ENCODE measurements at regions not wholly inside any gene's neighbourhood (a gene's known extent, or its start where the extent isn't known, plus 50 kb on each side); places are given as distances from the start of the nearest gene placed in this dataset.
"Not testable (repeated sequence)": the region's sequence is repeated elsewhere in the genome, so short reads cannot be mapped to it uniquely, and the experiment has no call there.

DNA sequence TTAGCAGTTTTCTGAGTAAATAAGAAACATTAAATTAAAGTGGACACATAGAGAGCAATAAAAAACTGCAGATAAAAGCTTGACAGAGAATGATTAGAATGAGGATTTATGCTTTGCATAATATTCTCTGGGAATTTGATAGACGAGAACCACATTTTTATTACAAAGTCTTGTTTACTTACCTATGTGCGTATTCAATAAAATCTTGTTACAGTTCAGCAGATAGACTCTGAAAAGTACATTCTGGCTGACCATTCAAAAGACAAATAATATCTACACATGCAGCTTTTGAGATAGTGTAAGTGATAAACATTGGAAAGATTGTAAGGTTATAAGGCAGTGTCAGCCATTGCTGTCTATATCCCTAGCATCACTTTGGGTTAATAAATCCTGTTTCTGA, 381.6 kb downstream of the NYAP2 start:
- DNase-seq = no peak

DNA sequence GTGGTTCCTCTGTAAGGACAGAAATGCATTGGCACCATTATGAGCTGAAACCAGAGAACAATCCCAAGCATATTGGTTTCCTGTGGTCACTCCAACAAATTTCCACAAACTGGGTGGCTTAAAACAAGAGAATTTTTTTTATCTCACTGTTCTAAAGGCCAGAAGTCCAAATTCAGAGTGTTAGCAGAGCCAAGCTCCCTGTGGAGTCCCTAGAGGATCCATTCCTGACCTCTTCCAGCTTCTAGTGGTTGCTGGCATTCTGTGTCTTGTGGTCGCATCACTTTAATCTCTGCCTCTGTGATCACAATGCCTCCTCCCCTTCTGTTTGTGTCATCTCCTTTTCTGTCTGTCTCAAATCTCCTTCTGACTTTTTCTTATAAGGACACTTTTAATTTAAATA, 380.3 kb downstream of the NYAP2 start:
- DNase-seq = no peak

DNA sequence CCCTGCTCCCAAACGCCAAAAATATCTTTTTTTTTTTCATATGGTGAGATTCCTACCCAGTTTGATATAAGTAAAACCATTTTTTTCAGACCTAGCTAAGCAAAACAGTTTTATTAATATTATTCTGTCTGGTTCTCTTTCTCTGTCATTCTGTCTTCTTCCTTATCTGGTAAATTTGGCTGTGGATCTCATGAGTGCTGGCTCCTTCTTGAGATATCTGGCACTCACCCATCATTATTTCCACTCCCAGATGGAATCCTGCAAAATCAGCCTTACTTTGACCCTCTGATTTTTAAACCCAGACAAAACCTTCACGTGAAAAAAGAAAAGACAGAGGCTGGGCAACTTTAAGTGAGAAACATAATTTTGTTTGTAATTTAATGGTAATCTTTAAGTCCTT, 373.6 kb downstream of the NYAP2 start:
- DNase-seq = no peak

DNA sequence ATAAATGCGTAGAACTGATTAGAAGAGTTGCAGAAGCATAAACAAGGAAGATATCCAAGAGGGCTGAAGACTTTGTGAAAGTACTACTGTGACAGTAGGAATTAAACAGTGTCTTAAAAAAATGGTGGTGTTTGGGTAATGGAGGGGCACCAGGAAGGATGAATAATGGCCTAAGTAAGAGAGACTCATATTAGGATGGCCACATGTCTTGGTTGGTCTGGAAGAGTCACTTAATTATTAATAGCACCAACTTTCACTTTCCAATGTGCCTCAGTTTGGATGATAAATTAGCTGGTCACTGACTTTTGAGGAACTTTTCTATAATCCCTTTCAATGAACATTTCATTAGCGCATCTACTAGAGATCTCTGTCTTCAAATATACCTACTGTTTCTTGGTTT, 372.2 kb downstream of the NYAP2 start:
- DNase-seq = no peak

DNA sequence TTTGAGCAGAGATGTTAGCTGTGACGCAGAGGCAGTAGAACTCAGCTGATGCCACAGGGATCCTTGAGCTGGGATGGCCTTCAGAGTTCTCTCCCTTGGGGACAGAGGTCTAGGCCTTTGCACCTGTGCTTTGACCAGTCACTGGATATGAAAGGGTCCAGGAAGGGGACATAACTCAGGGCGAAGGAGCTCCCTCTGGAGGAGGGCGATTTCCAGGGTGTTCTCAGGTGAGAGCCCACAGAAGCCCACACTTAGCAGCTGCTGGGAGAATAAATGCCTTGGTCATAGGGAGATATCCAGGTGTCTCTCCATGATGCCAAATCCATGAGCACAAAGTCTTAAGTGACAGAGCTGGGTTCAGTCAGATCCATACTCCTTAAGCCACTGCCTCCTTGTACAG, 369.2 kb downstream of the NYAP2 start:
- DNase-seq = no peak

DNA sequence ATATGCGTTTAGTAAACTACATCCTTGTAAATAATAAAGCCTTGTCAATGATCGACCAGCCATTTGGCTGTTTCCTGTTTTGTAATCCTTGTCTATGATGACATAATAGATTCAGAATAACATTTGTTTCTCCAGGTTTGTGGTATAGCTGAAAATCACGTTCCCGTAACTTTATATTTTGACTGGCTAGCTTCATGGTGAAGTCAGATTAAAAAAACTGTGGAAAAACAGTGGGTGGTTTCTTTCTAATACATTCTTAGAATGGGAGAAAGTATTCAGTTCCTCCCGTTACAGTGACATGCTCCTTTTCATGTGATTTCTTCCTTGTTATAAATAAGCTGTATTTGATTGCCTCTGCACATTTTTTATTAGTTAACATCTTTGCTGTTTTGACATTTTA, 366.9 kb downstream of the NYAP2 start:
- DNase-seq = no peak

DNA sequence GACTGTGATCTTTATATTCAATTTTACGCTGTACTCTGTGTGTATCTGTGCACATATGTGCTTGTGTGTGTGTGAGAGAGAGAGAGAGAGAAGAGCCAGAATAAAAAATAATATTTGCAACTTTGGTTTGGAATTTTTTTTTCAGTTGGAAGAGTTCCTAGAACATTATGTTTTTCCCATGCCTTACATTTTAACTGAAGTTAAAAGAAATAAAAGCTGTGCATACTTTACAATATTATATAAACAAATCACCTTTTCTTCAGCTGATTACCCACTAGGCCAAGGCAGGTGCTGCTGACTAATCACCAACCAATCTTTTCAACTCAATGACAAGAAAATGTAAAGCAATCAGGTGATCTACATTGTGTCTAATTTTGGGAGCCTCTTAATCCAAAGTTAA, 366.3 kb downstream of the NYAP2 start:
- no peak for DNase-seq

DNA sequence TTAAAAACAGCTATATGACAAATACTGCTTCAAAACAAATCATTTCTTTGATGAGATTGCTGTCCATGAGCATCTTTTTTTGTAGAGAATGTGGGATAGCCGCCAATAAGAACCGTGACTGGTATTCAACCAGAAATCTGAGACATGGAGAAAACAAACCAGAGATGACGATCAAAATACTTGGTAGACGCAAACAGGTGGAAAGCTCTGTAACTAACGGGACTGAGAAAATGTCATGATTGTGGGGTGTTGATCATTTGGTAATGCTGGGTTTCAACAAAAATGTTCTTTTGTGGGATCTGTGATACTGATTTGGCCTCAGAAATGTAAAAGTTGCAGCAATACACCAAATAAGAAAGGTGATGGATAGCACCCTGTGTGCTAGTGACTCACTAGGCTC, 364.8 kb downstream of the NYAP2 start:
- DNase-seq = no peak

DNA sequence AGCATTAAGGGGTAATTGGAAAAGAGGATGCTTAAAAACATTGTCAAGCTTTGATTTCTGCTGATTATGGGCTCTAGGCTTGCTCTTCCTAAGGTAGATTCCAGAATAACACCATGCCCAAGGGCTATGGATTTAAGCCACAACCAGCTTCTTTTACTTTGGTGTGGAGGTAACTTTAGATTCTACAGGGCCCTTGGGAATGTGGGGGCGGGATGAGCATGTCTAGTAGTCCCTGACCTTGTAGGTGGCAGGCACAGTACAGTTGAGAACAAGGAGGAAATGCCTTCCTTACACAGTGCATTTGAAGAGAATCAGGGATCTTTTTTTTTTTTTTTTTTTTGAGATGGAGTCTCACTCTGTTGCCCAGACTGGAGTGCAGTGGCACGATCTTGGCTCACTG, 364.2 kb downstream of the NYAP2 start:
- DNase-seq = no peak

DNA sequence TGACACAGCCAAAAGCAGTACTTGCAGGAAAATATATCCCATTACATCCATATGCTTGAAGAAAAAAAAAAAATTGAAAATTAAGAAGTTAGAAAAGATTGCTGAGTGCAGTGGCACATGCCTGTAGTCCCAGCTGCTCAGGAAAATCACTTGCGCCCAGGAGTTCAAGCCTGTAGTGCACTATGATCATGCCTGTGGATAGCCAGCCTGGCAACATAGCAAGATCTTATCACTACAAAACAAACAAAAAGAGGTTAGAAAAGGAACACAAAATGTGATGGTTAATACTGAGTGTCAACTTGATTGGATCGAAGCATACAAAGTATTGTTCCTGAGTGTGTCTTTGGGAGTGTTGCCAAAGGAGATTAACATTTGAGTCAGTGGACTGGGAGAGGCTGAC, 361.9 kb downstream of the NYAP2 start:
- no peak for DNase-seq

DNA sequence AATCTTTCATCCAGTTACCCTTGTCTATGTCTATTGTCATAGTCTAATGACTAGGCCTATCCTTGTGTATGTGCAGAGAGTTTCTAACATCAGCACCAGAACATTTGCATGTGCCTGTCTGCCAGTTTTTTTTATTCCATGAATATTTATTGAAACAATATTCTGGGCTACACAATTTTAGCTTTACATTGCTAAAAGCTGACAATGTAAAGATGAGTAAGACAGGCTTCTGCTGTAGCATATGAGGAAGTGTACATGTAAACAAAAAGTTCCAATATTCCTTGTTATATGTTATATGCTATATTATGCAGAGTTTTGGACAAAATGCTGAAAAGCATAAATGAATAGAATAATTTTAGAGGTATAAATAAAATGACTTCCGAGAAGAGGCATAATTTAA, 357.7 kb downstream of the NYAP2 start:
- no peak for DNase-seq

DNA sequence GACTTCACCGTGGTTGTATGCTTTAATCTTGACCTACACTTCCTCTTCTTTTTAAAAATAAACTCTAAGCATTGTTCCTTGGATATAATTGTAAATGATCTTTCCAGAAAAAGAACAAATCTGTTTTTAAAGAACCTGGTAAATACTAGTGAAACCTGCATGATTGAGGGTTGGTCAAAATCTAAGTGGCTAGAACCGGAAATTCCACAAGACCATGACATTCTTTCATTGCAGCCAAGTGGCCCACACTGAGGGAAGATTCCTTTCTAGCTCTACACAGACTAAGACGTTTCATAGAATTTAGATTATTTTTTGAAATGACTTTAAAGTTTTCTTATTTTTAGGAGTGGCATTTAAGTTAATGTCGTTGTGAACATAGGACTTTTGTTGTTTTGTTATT, 356.7 kb downstream of the NYAP2 start:
- DNase-seq = no peak

DNA sequence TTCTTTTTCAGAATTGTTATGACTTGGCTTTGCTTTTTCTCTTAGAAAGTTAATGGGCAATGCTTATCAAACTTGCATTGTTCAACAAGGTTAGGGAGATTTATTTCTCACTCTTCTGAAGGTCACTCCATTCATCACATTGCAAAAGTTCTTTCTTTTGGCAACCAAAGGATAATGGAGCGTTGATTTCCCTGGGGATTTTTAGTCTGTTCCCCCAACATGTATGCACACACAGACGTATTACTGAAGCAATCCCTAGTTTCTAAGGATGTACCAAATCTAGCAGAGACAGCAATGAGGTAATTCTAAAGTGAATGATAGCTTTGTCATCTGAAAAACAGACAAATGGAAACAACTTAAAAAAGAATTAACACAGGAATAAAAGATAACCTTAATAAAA, 349.1 kb downstream of the NYAP2 start:
- no peak for DNase-seq

DNA sequence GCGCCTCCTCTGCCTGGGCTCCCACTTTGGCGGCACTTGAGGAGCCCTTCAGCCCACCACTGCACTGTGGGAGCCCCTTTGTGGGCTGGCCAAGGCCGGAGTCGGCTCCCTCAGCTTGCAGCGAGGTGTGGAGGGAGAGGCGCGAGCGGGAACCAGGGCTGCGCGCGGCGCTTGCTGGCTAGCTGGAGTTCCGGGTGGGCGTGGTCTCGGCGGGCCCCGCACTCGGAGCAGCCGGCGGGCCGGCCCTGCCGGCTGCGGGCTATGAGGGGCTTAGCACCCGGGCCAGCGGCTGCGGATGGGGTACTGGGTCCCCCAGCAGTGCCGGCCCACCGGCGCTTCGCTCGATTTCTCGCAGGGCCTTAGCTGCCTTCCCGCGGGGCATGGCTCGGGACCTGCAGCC, 344.5 kb downstream of the NYAP2 start:
- not testable (repeated sequence) for DNase-seq

DNA sequence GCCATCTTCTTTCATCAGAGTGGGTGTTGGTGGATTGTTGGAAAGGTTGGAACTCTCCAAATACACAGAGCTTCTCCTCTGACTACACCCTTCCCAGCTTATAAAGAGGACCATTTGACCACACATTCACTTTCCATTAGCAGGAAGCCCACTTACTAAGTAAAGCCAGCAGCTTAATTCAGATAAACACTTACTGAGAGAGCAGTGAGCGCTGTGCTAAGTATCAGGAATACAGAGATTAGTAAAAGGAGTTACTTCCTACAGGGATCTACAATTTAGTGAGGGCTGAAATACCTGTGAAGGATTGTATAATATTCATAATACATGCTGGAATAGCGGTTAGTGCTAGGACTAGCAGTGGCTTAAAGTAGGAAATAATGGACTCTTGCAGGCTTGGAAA, 343.0 kb downstream of the NYAP2 start:
- no peak for DNase-seq

DNA sequence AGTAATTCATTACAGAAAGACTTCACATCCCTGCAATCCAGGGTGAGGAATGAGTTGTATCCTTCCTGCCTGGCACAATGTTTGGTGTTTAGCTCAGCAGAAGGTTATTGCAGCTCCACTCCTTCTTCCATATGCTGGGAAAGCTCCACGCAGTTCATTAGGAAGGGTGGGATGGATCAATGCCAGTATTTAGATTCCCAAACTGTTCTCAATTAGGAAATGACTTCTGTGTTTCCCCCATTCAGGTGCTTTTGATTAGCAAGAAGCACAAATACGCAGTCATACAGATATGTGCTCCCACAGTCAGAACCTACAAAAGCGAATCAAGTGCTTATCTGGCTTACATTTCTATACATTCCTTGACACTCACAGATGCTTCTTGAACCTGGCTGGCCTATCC, 340.6 kb downstream of the NYAP2 start:
- no peak for DNase-seq

DNA sequence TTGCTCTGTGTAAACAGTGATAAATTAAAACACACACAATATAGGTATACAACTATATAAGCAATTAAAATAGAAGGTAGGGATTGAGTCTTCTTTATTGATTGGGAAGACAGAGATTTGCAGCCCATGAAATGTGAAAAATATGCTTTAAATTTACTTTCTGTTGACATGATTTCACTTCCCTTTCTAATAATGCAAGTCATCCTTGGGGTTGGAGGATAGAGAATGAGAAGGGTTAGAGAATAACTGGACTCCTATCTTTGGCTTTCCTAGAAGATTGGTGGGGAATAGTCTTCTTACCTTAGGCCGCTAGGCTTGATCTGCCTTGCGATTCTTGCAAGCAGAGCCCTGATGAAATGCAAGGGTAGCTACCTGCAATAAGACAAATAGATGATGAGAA, 339.8 kb downstream of the NYAP2 start:
- no peak for DNase-seq

DNA sequence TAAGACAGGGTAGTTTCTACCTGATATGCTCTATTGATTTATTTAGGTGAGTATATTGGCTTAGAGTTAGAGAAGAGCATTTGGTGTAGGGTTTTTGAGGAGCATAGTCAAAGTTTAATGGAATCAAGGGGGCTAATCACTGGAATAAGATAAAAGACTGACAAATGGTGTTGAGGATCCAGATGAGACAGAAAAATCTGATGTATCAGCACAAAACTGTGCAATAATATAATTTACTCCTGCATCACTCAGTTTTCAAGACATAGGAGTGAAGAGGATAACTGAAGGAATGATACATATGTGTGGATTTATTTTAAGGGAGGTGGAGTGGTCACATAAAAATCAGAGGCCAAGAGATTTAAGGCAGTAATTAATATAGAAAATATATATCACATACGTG, 339.2 kb downstream of the NYAP2 start:
- DNase-seq = no peak

DNA sequence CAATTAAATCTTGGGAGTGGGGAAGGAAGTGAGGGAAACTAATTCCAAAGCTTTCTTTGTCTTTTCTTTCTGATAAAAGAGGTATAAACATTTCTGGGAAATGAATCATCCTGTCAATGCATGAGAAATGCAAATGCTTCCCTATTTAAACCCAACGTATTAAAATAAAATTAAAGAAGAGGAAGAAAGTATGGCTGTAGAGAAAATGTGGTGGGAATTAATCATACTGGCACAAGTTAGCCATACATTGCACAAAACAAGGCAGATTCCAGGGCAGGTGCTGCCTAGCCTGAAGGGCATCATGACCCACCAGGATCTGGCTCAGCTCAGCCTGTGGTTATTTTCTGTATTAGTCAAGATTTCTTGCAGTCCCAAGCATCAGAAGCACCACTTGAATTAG, 338.0 kb downstream of the NYAP2 start:
- no peak for DNase-seq

DNA sequence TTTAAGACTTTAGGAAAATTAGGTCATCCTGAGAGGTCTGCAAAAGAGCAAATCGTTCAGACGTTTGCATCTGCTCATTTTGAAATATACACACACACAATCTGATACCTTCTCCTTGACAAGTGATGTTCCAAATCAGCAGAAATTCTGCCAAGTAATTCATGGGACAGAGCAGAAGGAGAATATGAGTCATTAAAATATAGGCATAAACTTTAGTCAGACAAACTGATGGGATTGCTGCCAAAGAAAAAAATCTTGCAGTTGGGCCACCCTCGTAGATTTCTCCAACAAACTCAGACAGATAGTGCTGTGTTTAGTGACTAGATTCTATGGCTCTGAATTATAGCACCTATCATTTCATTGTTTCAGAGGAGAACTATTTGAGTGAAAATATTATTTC, 336.3 kb downstream of the NYAP2 start:
- no peak for DNase-seq

DNA sequence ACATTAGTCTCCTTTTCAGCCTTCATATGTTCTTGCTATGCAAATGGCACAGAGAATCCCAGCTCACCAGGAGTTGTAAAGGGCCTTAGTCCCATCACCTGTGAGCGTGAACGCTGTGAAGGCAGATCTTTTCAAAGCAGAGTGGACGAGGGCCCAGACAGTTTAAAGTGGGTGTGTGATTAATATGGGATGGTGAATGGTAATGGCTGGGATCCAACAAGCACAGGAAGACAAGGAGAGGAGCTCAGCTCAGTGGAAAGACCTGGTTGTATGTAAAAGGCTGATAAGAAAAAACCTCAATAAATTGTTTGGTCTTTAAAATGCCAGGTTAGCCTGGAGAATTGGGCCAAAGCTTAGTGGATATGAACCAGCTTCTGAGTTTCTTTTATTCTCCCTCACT, 326.2 kb downstream of the NYAP2 start:
- DNase-seq = no peak
